ENCODE measurements at regions not wholly inside any gene's neighbourhood (a gene's known extent, or its start where the extent isn't known, plus 50 kb on each side); places are given as distances from the start of the nearest gene placed in this dataset.

DNA sequence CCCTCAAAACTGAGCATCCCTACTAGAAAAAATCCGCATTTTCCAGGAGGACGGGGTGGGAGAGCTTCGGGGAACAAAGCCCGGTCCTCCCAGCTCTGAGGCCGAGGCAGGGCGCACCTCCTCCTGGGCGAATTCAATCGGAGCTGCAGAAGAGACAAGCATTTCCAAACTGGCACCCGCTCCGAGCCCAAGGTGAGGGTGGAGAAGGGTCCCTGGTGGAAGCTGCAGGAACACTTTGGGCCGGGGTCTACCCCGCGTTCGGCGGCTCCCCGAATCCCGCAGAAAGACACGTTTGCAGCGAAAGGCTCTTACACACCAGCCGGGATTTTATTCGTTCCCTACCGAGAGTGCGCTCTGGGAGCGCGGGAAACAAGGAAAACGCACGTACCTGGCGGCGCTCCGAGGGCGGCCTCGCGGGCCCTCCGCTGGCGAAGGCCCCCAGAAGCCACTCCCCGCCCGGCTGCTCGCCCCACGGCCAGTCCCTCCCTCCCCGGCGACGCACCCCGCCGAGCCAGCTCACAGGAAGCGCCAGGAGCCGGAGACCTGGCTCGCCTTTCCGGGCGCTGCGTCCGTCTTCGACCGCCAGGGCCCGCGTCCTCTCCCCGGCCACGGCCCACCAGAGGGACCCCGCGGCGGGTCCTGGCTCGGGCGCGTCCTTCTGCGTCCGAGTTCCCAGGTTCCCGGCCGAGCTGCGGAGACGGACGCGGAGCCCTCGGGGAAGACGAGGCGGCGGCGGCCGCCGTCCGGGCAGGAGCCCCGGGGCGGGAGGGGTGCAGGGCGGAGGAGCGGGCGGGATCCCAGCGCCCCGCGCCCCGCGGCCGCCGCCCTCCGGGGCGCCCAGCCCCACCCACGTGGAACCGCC, 49.8 kb upstream of the BAHCC1 start:
- peak; percentile 35 for DNase-seq (ENCODE audit: low spot score)
